ENCODE measurements at regions not wholly inside any gene's neighbourhood (a gene's known extent, or its start where the extent isn't known, plus 50 kb on each side); places are given as distances from the start of the nearest gene placed in this dataset.

GRCh38 chr4:125401784-125402183 is 87.0 kb downstream of the FAT4 start:
- TF ChIP-seq POLR2A (IDR thresholded peaks at IDR 0.05) (no peak), CTCF (IDR thresholded peaks at IDR 0.05) (no peak), POLR2AphosphoS5 (IDR thresholded peaks at IDR 0.05) (no peak)
